ENCODE measurements at regions not wholly inside any gene's neighbourhood (a gene's known extent, or its start where the extent isn't known, plus 50 kb on each side); places are given as distances from the start of the nearest gene placed in this dataset.
"Not testable (repeated sequence)": the region's sequence is repeated elsewhere in the genome, so short reads cannot be mapped to it uniquely, and the experiment has no call there.

- no peak for DNase-seq (ENCODE audit: low read depth)
- H3K36me3 ChIP-seq (ENCODE audit: control insufficient read depth, insufficient read depth, low read length): no peaks in the 10 kb centered on the region
- no peak for FAIRE-seq
- no peak for TF ChIP-seq CTCF (IDR thresholded peaks at IDR 0.05; ENCODE audit: insufficient read depth, low read length, severe bottlenecking)
- H3K4me3 ChIP-seq (ENCODE audit: low read depth, low read length): no peak overlapping the region
- no peaks in the 10 kb centered on the region for H3K27me3 ChIP-seq (ENCODE audit: control insufficient read depth, insufficient read depth, low read length)
These were observed 2003.6 kb upstream of the WWC1 start for GRCh38 chr5:166287866-166288265.

GRCh38 chr5:166291800-166292199 is 1999.6 kb upstream of the WWC1 start:
- FAIRE-seq; H3K27me3 ChIP-seq (ENCODE audit: control insufficient read depth, insufficient read depth, low read length); DNase-seq (ENCODE audit: low read depth); H3K4me3 ChIP-seq (ENCODE audit: low read depth, low read length); H3K36me3 ChIP-seq (ENCODE audit: control insufficient read depth, insufficient read depth, low read length): not testable (repeated sequence)

- no peak for FAIRE-seq
- no peak for TF ChIP-seq CTCF (IDR thresholded peaks at IDR 0.05; ENCODE audit: insufficient read depth, low read length, severe bottlenecking)
- Histone ChIP-seq H3K4me3 (ENCODE audit: low read depth, low read length) (no peak overlapping the region), H3K36me3 (ENCODE audit: control insufficient read depth, insufficient read depth, low read length) (no peaks in the 10 kb centered on the region), H3K27me3 (ENCODE audit: control insufficient read depth, insufficient read depth, low read length) (no peaks in the 10 kb centered on the region)
- no peak for DNase-seq (ENCODE audit: low read depth)
These were observed 1997.6 kb upstream of the WWC1 start for GRCh38 chr5:166293892-166294291.

DNA sequence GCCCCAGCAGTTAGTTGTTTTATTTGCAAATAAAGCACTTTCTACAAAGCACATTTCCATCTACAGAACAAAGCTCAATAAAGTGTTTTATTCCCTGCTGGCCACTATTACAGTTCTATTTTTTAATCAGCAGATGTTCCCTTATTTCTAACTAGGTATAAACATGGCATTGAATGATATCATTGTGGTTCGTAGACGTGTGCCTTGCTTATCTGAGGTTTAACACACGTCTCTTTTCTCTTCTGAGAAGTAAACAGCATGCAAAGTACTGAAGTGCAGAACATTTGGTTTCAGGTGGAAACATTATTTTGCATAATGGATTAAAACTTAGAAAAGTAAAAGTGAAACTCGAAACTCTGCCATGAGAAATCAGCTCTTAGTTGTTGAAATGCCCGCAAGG is 1989.3 kb upstream of the WWC1 start:
- no peak for FAIRE-seq
- Histone ChIP-seq H3K36me3 (ENCODE audit: control insufficient read depth, insufficient read depth, low read length) (no peaks in the 10 kb centered on the region), H3K4me3 (ENCODE audit: low read depth, low read length) (no peak overlapping the region), H3K27me3 (ENCODE audit: control insufficient read depth, insufficient read depth, low read length) (no peaks in the 10 kb centered on the region)
- no peak for DNase-seq (ENCODE audit: low read depth)
- TF ChIP-seq CTCF (IDR thresholded peaks at IDR 0.05; ENCODE audit: insufficient read depth, low read length, severe bottlenecking): no peak

DNA sequence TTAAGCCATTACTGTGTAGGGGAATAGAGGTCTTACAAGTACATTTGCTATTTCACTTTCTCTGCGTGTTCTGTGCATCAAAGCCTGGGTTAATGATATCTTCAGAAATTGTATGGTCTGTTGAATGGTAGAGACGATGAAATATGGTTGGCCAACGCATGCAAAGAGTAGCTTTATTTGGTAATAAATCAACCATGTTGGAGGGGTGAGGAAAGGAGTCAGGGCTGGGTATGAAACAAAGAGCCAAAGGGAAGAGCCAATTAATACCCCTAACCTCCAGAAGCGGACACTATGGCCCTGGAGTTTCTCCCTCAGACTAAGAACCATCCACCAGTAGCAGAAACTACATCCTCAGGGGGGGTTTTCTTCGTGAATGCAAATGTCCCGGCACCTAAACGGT is 1974.0 kb upstream of the WWC1 start:
- FAIRE-seq: no peak

GRCh38 chr5:166320920-166321480 is 1970.4 kb upstream of the WWC1 start:
- FAIRE-seq (no peak), DNase-seq (ENCODE audit: low read depth) (no peak)
- H3K36me3 ChIP-seq (ENCODE audit: control insufficient read depth, insufficient read depth, low read length): no peaks in the 10 kb centered on the region
- H3K4me3 ChIP-seq (ENCODE audit: low read depth, low read length): no peak overlapping the region
- TF ChIP-seq CTCF (IDR thresholded peaks at IDR 0.05; ENCODE audit: insufficient read depth, low read length, severe bottlenecking): no peak
- no peaks in the 10 kb centered on the region for H3K27me3 ChIP-seq (ENCODE audit: control insufficient read depth, insufficient read depth, low read length)

More for the DNA sequence above, 1974.0 kb upstream of the WWC1 start:
- Histone ChIP-seq H3K36me3 (ENCODE audit: control insufficient read depth, insufficient read depth, low read length) (no peaks in the 10 kb centered on the region), H3K27me3 (ENCODE audit: control insufficient read depth, insufficient read depth, low read length) (no peaks in the 10 kb centered on the region), H3K4me3 (ENCODE audit: low read depth, low read length) (no peak overlapping the region)
- no peak for TF ChIP-seq CTCF (IDR thresholded peaks at IDR 0.05; ENCODE audit: insufficient read depth, low read length, severe bottlenecking)
- no peak for DNase-seq (ENCODE audit: low read depth)

Data from bronchial epithelial cell (primary cell).